GM23338 (cell line): ENCODE measurements at regions not wholly inside any gene's neighbourhood (a gene's known extent, or its start where the extent isn't known, plus 50 kb on each side); places are given as distances from the start of the nearest gene placed in this dataset.

Source experiments
- ATAC-seq: fragments of 200-7000 bp; cut with Tn5 transposase; 3 replicates; pipeline ENCODE4 v1.9.1; 2020
- DNase-seq: peaks from one replicate; pipeline ENCODE4 v3.0.0-alpha.2; 2015; ENCODE audit warnings: low spot score
- H2AFZ ChIP-seq: fragments of 200-600 bp; sonication (generic); 2 replicates; pipeline ENCODE4 v1.8.0; 2016; ENCODE audit warnings: antibody characterized with exemption, mild to moderate bottlenecking, moderate library complexity
- H3F3A ChIP-seq: fragments of 200-600 bp; sonication (generic); replicated peaks from 2 replicates; pipeline ENCODE4 v1.8.0; 2017; ENCODE audit warnings: antibody characterized with exemption, mixed run types, low read depth
- H3K27ac ChIP-seq: fragments of 200-600 bp; sonication (generic); 2 replicates; pipeline ENCODE4 v1.6.1; 2016; ENCODE audit warnings: low read depth
- H3K27me3 ChIP-seq: fragments of 200-600 bp; sonication (generic); 2 replicates; pipeline ENCODE4 v1.8.0; 2016; ENCODE audit warnings: mild to moderate bottlenecking, mixed run types, moderate library complexity; ENCODE audit not compliant: insufficient read depth
- H3K36me3 ChIP-seq: fragments of 200-600 bp; sonication (generic); 2 replicates; pipeline ENCODE4 v1.8.0; 2016; ENCODE audit warnings: mild to moderate bottlenecking; ENCODE audit not compliant: insufficient read depth
- H3K4me1 ChIP-seq: fragments of 200-600 bp; sonication (generic); 2 replicates; pipeline ENCODE4 v1.8.0; 2016; ENCODE audit warnings: mild to moderate bottlenecking, moderate library complexity; ENCODE audit not compliant: insufficient read depth
- H3K4me2 ChIP-seq: fragments of 200-600 bp; sonication (generic); 2 replicates; pipeline ENCODE4 v1.7.1; 2017; ENCODE audit warnings: mixed run types
- H3K4me3 ChIP-seq: fragments of 200-600 bp; sonication (generic); 2 replicates; pipeline ENCODE4 v1.6.1; 2016; ENCODE audit warnings: mixed run types
- H3K79me2 ChIP-seq: fragments of 200-600 bp; sonication (generic); replicated peaks from 2 replicates; pipeline ENCODE4 v1.8.0; 2017; ENCODE audit warnings: mild to moderate bottlenecking; ENCODE audit not compliant: insufficient read depth
- H3K9me2 ChIP-seq: fragments of 200-600 bp; sonication (generic); 2 replicates; pipeline ENCODE4 v1.8.0; 2017; ENCODE audit not compliant: insufficient read depth
- H4K20me1 ChIP-seq: fragments of 200-600 bp; sonication (generic); replicated peaks from 2 replicates; pipeline ENCODE4 v1.8.0; 2017; ENCODE audit warnings: mild to moderate bottlenecking; ENCODE audit not compliant: insufficient read depth
- H3K27ac Mint-ChIP-seq: 2 replicates; pipeline ENCODE4 v1.8.0; 2020; ENCODE audit warnings: inconsistent platforms, mild to moderate bottlenecking, moderate library complexity, mixed read lengths
- H3K27me3 Mint-ChIP-seq: 3 replicates; pipeline ENCODE4 v1.8.0; 2022; ENCODE audit warnings: low read depth, mild to moderate bottlenecking, moderate library complexity, mixed read lengths, inconsistent platforms; ENCODE audit not compliant: insufficient read depth, poor library complexity
- H3K36me3 Mint-ChIP-seq: 3 replicates; pipeline ENCODE4 v1.8.0; 2021; ENCODE audit warnings: low read depth, mild to moderate bottlenecking, inconsistent platforms, moderate library complexity, mixed read lengths
- H3K4me1 Mint-ChIP-seq: 3 replicates; pipeline ENCODE4 v1.8.0; 2020; ENCODE audit warnings: mild to moderate bottlenecking, inconsistent platforms, mixed read lengths
- H3K4me3 Mint-ChIP-seq: 3 replicates; pipeline ENCODE4 v1.8.0; 2021; ENCODE audit warnings: moderate library complexity, mild to moderate bottlenecking, inconsistent platforms, mixed read lengths
- H3K9me3 Mint-ChIP-seq: 3 replicates; pipeline ENCODE4 v1.8.0; 2020; ENCODE audit warnings: moderate library complexity, mild to moderate bottlenecking, inconsistent platforms, mixed read lengths
- CREB1 ChIP-seq: fragments of 250-450 bp; sonication (Bioruptor Pico); IDR thresholded peaks from 2 replicates; pipeline ENCODE4 v1.5.0; 2020; ENCODE audit warnings: low read depth, mild to moderate bottlenecking, moderate library complexity
- EZH2 ChIP-seq: fragments of 200-600 bp; sonication (generic); IDR thresholded peaks from one replicate; pipeline ENCODE4 v1.8.0; 2017; ENCODE audit warnings: antibody characterized with exemption, mild to moderate bottlenecking, low read depth; ENCODE audit not compliant: unreplicated experiment
- EZH2phosphoT487 ChIP-seq: fragments of 200-600 bp; sonication (generic); IDR thresholded peaks from one replicate; pipeline ENCODE4 v1.8.1; 2018; ENCODE audit warnings: antibody characterized with exemption; ENCODE audit not compliant: unreplicated experiment
- JUNB ChIP-seq: IDR thresholded peaks from one replicate; pipeline ENCODE4 v1.6.1; 2016; ENCODE audit warnings: antibody characterized with exemption; ENCODE audit not compliant: unreplicated experiment
- NANOG ChIP-seq: IDR thresholded peaks from 2 replicates; pipeline ENCODE4 v1.6.1; 2016; ENCODE audit warnings: antibody characterized with exemption, borderline replicate concordance
- POLR2AphosphoS5 ChIP-seq: IDR thresholded peaks from 2 replicates; pipeline ENCODE4 v1.6.1; 2016; ENCODE audit warnings: antibody characterized with exemption, low read depth
- STAT1 ChIP-seq: IDR thresholded peaks from one replicate; pipeline ENCODE4 v1.6.1; 2016; ENCODE audit warnings: antibody characterized with exemption; ENCODE audit not compliant: unreplicated experiment
- ZNF114 ChIP-seq: fragments of 250-450 bp; sonication (Bioruptor Pico); IDR thresholded peaks from 2 replicates; pipeline ENCODE4 v1.5.0; 2020; ENCODE audit warnings: mild to moderate bottlenecking, moderate library complexity
- ZNF331 ChIP-seq: fragments of 250-450 bp; sonication (Bioruptor Pico); IDR thresholded peaks from 2 replicates; pipeline ENCODE4 v1.5.0; 2020; ENCODE audit warnings: low read depth, mild to moderate bottlenecking, moderate library complexity
- TF ChIP-seq, protein P1 (sequence below): IDR thresholded peaks from 2 replicates; pipeline ENCODE4 v1.6.1; 2016; ENCODE audit warnings: antibody characterized with exemption
- TF ChIP-seq, protein P2 (sequence below): fragments of 250-450 bp; sonication (Bioruptor Pico); IDR thresholded peaks from 2 replicates; pipeline ENCODE4 v1.5.0; 2020; ENCODE audit warnings: mild to moderate bottlenecking, moderate library complexity
- TF ChIP-seq, protein P3 (sequence below): IDR thresholded peaks from one replicate; pipeline ENCODE4 v1.6.1; 2018; ENCODE audit warnings: antibody characterized with exemption; ENCODE audit not compliant: unreplicated experiment
- TF ChIP-seq, protein P4 (sequence below), 2 experiments: fragments of 200-600 bp in 1 of 2; sonication (generic) in 1 of 2; conservative IDR thresholded peaks; 2 replicates each; pipeline versions ENCODE4 v1.5.1 to v1.6.1; 2016 to 2017; ENCODE audit warnings: antibody characterized with exemption in 2 of 2, low read depth in 2 of 2, mild to moderate bottlenecking in 2 of 2, moderate library complexity in 1 of 2

GRCh38 chr3:101972430-101973162, 123.3 kb downstream of the NFKBIZ start:
- Histone ChIP-seq H3K4me2 (no peak overlapping the region), H3K27ac (no peak overlapping the region), H4K20me1 (no peaks in the 10 kb centered on the region), H3K27me3 (no peaks in the 10 kb centered on the region), H3K4me3 (no peak overlapping the region), H3K9me2 (no peaks in the 10 kb centered on the region), H3F3A (no peaks in the 10 kb centered on the region), H3K79me2 (no peaks in the 10 kb centered on the region), H2AFZ (no peak overlapping the region), H3K4me1 (no peaks in the 10 kb centered on the region), H3K36me3 (no peaks in the 10 kb centered on the region)
- ATAC-seq (no peak), DNase-seq (no peak)
- Mint-ChIP-seq H3K9me3 (no peaks in the 10 kb centered on the region; the same call in 2 of the 3 replicates), H3K4me1 (no peaks in the 10 kb centered on the region), H3K36me3 (no peaks in the 10 kb centered on the region), H3K4me3 (no peak overlapping the region), H3K27ac (no peak overlapping the region), H3K27me3 (no peaks in the 10 kb centered on the region)
- TF ChIP-seq NANOG = no peak
- no peak for TF ChIP-seq EZH2phosphoT487
- TF ChIP-seq, protein P1, sequence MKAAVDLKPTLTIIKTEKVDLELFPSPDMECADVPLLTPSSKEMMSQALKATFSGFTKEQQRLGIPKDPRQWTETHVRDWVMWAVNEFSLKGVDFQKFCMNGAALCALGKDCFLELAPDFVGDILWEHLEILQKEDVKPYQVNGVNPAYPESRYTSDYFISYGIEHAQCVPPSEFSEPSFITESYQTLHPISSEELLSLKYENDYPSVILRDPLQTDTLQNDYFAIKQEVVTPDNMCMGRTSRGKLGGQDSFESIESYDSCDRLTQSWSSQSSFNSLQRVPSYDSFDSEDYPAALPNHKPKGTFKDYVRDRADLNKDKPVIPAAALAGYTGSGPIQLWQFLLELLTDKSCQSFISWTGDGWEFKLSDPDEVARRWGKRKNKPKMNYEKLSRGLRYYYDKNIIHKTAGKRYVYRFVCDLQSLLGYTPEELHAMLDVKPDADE = no peak
- TF ChIP-seq EZH2 = no peak
- no peak for TF ChIP-seq STAT1
- no peak for TF ChIP-seq ZNF331 (CRISPR knock-in tag)
- TF ChIP-seq JUNB = no peak
- TF ChIP-seq CREB1 = no peak
- no peak for TF ChIP-seq POLR2AphosphoS5
- TF ChIP-seq ZNF114 (CRISPR knock-in tag) = no peak
- TF ChIP-seq, protein P2, sequence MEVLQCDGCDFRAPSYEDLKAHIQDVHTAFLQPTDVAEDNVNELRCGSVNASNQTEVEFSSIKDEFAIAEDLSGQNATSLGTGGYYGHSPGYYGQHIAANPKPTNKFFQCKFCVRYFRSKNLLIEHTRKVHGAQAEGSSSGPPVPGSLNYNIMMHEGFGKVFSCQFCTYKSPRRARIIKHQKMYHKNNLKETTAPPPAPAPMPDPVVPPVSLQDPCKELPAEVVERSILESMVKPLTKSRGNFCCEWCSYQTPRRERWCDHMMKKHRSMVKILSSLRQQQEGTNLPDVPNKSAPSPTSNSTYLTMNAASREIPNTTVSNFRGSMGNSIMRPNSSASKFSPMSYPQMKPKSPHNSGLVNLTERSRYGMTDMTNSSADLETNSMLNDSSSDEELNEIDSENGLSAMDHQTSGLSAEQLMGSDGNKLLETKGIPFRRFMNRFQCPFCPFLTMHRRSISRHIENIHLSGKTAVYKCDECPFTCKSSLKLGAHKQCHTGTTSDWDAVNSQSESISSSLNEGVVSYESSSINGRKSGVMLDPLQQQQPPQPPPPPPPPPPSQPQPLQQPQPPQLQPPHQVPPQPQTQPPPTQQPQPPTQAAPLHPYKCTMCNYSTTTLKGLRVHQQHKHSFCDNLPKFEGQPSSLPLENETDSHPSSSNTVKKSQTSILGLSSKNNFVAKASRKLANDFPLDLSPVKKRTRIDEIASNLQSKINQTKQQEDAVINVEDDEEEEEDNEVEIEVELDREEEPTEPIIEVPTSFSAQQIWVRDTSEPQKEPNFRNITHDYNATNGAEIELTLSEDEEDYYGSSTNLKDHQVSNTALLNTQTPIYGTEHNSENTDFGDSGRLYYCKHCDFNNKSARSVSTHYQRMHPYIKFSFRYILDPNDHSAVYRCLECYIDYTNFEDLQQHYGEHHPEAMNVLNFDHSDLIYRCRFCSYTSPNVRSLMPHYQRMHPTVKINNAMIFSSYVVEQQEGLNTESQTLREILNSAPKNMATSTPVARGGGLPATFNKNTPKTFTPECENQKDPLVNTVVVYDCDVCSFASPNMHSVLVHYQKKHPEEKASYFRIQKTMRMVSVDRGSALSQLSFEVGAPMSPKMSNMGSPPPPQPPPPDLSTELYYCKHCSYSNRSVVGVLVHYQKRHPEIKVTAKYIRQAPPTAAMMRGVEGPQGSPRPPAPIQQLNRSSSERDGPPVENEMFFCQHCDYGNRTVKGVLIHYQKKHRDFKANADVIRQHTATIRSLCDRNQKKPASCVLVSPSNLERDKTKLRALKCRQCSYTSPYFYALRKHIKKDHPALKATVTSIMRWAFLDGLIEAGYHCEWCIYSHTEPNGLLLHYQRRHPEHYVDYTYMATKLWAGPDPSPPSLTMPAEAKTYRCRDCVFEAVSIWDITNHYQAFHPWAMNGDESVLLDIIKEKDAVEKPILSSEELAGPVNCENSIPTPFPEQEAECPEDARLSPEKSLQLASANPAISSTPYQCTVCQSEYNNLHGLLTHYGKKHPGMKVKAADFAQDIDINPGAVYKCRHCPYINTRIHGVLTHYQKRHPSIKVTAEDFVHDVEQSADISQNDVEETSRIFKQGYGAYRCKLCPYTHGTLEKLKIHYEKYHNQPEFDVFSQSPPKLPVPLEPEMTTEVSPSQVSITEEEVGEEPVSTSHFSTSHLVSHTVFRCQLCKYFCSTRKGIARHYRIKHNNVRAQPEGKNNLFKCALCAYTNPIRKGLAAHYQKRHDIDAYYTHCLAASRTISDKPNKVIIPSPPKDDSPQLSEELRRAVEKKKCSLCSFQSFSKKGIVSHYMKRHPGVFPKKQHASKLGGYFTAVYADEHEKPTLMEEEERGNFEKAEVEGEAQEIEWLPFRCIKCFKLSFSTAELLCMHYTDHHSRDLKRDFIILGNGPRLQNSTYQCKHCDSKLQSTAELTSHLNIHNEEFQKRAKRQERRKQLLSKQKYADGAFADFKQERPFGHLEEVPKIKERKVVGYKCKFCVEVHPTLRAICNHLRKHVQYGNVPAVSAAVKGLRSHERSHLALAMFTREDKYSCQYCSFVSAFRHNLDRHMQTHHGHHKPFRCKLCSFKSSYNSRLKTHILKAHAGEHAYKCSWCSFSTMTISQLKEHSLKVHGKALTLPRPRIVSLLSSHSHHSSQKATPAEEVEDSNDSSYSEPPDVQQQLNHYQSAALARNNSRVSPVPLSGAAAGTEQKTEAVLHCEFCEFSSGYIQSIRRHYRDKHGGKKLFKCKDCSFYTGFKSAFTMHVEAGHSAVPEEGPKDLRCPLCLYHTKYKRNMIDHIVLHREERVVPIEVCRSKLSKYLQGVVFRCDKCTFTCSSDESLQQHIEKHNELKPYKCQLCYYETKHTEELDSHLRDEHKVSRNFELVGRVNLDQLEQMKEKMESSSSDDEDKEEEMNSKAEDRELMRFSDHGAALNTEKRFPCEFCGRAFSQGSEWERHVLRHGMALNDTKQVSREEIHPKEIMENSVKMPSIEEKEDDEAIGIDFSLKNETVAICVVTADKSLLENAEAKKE = no peak
- TF ChIP-seq, protein P3, sequence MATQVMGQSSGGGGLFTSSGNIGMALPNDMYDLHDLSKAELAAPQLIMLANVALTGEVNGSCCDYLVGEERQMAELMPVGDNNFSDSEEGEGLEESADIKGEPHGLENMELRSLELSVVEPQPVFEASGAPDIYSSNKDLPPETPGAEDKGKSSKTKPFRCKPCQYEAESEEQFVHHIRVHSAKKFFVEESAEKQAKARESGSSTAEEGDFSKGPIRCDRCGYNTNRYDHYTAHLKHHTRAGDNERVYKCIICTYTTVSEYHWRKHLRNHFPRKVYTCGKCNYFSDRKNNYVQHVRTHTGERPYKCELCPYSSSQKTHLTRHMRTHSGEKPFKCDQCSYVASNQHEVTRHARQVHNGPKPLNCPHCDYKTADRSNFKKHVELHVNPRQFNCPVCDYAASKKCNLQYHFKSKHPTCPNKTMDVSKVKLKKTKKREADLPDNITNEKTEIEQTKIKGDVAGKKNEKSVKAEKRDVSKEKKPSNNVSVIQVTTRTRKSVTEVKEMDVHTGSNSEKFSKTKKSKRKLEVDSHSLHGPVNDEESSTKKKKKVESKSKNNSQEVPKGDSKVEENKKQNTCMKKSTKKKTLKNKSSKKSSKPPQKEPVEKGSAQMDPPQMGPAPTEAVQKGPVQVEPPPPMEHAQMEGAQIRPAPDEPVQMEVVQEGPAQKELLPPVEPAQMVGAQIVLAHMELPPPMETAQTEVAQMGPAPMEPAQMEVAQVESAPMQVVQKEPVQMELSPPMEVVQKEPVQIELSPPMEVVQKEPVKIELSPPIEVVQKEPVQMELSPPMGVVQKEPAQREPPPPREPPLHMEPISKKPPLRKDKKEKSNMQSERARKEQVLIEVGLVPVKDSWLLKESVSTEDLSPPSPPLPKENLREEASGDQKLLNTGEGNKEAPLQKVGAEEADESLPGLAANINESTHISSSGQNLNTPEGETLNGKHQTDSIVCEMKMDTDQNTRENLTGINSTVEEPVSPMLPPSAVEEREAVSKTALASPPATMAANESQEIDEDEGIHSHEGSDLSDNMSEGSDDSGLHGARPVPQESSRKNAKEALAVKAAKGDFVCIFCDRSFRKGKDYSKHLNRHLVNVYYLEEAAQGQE = no peak
- TF ChIP-seq, protein P4, sequence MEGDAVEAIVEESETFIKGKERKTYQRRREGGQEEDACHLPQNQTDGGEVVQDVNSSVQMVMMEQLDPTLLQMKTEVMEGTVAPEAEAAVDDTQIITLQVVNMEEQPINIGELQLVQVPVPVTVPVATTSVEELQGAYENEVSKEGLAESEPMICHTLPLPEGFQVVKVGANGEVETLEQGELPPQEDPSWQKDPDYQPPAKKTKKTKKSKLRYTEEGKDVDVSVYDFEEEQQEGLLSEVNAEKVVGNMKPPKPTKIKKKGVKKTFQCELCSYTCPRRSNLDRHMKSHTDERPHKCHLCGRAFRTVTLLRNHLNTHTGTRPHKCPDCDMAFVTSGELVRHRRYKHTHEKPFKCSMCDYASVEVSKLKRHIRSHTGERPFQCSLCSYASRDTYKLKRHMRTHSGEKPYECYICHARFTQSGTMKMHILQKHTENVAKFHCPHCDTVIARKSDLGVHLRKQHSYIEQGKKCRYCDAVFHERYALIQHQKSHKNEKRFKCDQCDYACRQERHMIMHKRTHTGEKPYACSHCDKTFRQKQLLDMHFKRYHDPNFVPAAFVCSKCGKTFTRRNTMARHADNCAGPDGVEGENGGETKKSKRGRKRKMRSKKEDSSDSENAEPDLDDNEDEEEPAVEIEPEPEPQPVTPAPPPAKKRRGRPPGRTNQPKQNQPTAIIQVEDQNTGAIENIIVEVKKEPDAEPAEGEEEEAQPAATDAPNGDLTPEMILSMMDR (conservative IDR thresholded peaks at IDR 0.05; ENCODE audit: low read depth in 2 of 2) = no peak
